ENCODE measurements at regions not wholly inside any gene's neighbourhood (a gene's known extent, or its start where the extent isn't known, plus 50 kb on each side); places are given as distances from the start of the nearest gene placed in this dataset.

GRCh38 chr10:61356354-61356753, 96.8 kb downstream of the TMEM26 start:
- no peak for DNase-seq

GRCh38 chr10:61355211-61355610, 98.0 kb downstream of the TMEM26 start:
- no peak for DNase-seq

GRCh38 chr10:61354401-61354975, 98.7 kb downstream of the TMEM26 start:
- no peak for DNase-seq

DNA sequence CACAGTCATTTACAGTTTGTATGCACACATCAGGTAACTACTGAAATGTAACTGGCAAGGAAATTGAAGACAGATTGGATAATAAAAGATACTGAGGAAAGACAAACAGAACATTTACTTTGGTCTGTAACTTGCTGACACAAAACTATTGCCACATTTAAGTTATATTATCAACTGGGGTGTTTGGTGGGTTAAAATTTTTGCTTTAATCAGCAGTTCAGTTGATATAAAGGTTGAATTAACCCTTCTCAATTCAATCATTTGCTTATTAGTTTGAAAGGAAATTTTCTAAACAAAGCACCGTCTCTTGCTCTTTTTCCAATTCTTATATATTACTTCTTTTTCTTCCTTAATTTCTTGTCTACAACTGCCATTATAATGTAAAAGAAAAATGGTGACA, 102.4 kb downstream of the TMEM26 start:
- no peak for DNase-seq

DNA sequence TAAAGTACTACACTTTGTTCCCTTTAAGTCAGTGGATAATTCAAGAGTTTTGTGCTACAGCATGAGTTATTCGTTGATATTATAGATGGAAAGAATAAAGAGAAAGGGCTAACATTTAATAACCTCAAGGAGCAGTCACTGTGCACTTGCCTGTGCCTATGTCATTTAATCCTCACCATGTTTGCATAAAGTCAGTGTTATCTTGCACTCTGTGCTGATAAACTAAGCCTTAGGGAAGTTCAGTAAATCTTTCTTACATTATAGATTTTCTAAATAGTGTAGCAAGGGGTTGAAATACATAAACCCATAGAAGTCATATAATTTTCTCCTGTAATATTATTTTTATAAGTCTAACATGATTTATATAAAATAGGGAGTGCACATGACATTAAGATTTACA, 103.1 kb downstream of the TMEM26 start:
- no peak for DNase-seq

- DNase-seq, result no peak
These were observed 106.3 kb downstream of the TMEM26 start for GRCh38 chr10:61346796-61347413.

GRCh38 chr10:61343796-61344195, 109.4 kb downstream of the TMEM26 start:
- no peak for DNase-seq

GRCh38 chr10:61342858-61343572, 110.2 kb downstream of the TMEM26 start:
- DNase-seq, result no peak

- no peak for DNase-seq
These were observed 112.2 kb downstream of the TMEM26 start for GRCh38 chr10:61341008-61341407.

- DNase-seq, result no peak
These were observed 115.0 kb downstream of the TMEM26 start for GRCh38 chr10:61338146-61338545.

GRCh38 chr10:61337741-61338140, 115.4 kb downstream of the TMEM26 start:
- no peak for DNase-seq

GRCh38 chr10:61336831-61337230, 116.3 kb downstream of the TMEM26 start:
- no peak for DNase-seq

DNA sequence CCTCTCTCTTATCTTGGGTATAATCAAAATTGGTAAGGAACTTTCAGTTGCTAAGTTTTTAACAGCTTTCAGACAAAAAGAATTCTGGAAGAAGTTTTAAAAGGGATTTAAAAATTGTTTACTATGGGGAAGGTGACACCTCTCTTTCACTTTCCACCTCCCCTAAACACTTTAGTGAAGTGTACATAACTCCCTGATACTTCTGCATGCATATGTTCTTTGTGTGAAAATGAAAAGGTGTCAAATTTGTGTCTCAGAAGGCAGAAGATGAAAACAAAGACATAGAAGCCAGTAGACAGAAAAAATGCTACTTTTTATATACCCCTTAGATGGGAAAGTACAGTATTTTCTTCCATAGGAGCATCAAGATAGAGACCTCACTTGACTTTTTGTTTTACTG, 117.8 kb downstream of the TMEM26 start:
- DNase-seq, result no peak

DNA sequence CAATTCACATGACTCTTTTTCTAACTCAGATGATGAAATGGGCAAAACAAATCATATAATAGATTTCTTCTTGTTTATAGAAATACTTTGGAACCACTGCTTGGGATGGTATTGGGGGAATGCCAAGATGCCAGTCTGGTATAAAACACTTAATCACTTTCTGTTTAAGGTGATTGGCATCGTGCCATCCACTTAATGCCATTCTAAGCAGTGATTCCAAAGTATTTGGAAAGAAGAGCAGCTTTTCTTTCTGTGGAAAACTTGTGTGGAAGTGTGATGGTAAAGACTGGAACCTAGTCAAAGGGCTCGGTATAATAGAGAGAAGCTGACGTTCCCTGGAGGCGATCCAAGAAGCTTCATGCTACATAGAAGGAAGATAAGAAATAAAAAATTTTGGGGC, 120.6 kb downstream of the TMEM26 start:
- DNase-seq, result no peak

DNA sequence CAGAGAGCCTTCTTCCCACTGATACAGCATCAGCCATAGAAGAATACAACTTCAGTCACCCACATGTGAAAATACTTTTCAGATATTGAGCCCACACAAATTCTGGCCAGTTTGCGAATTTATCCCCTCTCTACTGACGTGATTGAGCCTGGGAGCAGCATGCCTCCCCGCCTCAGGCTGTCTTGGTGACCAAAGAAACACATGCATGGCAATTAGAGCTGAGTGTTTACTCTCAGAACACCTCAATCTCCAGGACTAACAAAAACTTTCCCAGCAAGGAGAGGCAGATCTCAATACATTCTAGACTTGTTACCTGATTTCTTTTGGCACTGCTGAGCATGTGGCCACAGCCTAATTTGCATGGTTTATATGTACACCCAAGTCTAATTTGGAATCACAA, 122.5 kb downstream of the TMEM26 start:
- no peak for DNase-seq

DNA sequence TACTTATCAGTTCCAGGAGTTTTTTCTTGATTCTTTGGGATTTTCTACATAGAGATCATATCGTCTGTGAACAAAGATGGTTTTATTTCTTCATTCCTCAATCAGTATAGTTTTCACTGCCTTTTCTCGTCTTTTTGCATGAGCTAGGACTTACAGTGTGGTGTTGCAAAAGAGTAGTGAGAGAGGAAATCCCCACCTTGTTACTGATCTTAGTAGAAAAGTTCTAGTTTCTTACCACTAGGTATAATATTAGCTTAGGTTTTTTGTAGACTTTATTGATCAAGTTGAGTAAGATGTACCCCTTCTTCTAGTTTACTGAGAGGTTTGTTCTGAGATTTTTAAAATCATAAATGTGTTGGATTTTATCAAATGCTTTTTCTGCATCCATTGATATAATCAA, 123.3 kb downstream of the TMEM26 start:
- no peak for DNase-seq

DNA sequence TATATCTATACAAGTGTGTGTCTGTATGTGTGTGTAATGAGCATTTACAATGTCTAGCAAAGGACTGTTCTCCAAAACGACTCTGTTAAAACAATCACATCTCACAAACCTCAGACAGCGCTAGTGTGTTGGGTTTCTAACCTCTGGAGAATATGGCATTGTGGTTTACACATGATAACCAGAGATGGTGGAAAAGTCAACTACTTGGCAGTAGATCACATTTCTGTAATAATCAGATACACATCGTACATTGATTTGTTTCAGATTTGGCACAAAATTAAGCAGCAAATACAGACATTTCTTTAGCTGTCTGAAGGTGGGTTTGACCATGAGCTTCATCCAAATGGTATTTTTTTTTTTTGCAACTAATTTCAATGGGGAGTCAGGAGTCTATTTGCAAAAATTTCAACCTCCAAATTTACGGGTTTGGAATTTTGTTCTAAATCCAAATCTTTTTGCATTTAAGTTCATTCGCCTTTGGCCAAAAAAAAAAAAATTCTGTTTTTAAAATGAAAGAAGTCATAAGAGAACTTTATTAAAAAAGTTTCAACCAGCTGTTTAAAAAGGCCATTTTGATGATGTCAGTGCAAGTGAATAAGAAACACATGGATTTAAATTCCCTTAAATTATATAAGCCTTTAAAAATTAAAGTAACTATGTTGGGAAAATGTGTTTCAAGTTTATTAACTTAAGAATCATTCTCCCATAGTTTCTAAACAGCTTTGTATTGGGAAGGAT, 127.8 kb downstream of the TMEM26 start:
- no peak for DNase-seq

GRCh38 chr10:61323726-61324125, 129.5 kb downstream of the TMEM26 start:
- no peak for DNase-seq

- no peak for DNase-seq
These were observed 131.9 kb downstream of the TMEM26 start for GRCh38 chr10:61321041-61321857.

GRCh38 chr10:61320257-61320587, 133.0 kb downstream of the TMEM26 start:
- DNase-seq, result no peak

DNA sequence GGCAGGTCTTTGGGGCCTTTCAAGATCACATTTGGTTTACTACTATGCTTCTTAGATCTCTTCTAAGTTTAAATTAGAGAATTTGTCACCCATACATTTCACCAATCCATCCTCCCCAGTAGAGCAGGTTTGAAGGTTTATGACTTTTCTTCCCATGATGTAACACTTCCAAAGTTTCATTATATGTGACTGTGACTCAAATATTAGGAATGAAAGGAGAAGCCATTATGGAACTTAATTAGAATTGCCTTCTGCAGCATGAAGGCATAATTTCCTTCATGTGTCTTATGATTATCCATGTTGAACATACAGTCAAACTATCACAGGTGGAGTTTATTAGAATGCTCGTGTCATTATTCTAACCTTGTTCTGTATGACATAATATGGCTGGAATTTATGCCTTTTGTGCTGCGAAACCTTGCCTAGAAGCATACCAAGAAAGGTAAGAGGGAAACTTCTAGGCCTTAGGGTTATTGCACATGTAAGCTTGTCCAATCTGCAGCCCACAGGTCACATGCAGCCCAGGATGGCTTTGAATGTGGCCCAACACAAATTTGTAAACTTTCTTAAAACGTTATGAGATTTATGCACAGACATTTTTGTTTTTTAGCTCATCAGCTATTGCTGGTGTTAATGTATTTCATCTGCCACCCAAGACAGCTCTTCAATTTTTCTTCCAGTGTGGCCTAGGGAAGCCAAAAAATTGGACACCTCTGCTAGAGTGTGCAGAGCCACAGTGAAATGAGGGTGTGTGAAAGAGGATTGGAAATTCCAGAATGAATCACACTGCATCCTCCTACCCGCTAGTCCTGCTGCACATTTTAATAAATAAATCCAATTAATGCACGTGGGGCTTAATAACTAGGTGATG, 133.6 kb downstream of the TMEM26 start:
- DNase-seq, result no peak

GRCh38 chr10:61318429-61318828, 134.8 kb downstream of the TMEM26 start:
- DNase-seq, result no peak
